ENCODE measurements at regions not wholly inside any gene's neighbourhood (a gene's known extent, or its start where the extent isn't known, plus 50 kb on each side); places are given as distances from the start of the nearest gene placed in this dataset.

GRCh38 chr1:184919892-184920291 is 54.4 kb downstream of the NIBAN1 start:
- Histone ChIP-seq H3K9me3 (ENCODE audit: control insufficient read depth in 2 of 2, low read length in 2 of 2) (no peaks in the 10 kb centered on the region), H3K27ac (ENCODE audit: low read length) (no peak overlapping the region), H3K4me3 (ENCODE audit: low read length in 2 of 2) (no peak overlapping the region), H3K27me3 (ENCODE audit: control insufficient read depth in 1 of 2, insufficient read depth in 2 of 2, low read length in 2 of 2) (no peaks in the 10 kb centered on the region), H3K36me3 (ENCODE audit: control insufficient read depth in 2 of 2, insufficient read depth in 2 of 2, low read length in 2 of 2) (no peaks in the 10 kb centered on the region), H3K9ac (ENCODE audit: low read length in 2 of 2) (no peak overlapping the region), H3K4me1 (ENCODE audit: control insufficient read depth, insufficient read depth, low read length) (no peaks in the 10 kb centered on the region)

- Histone ChIP-seq H3K4me1 (ENCODE audit: control insufficient read depth, insufficient read depth, low read length) (peaks cover 4% of the 10 kb centered on the region), H3K36me3 (ENCODE audit: control insufficient read depth in 2 of 2, insufficient read depth in 2 of 2, low read length in 2 of 2) (no peaks in the 10 kb centered on the region), H3K9me3 (ENCODE audit: control insufficient read depth in 2 of 2, low read length in 2 of 2) (no peaks in the 10 kb centered on the region), H3K27ac (ENCODE audit: low read length) (no peak overlapping the region), H3K4me3 (ENCODE audit: low read length in 2 of 2) (no peak overlapping the region), H3K27me3 (ENCODE audit: control insufficient read depth in 1 of 2, insufficient read depth in 2 of 2, low read length in 2 of 2) (no peaks in the 10 kb centered on the region), H3K9ac (ENCODE audit: low read length in 2 of 2) (no peak overlapping the region)
Observed at GRCh38 chr1:184915463-184916090, 58.7 kb downstream of the NIBAN1 start.

- H3K27me3 ChIP-seq (ENCODE audit: control insufficient read depth in 1 of 2, insufficient read depth in 2 of 2, low read length in 2 of 2), result no peaks in the 10 kb centered on the region
- H3K27ac ChIP-seq (ENCODE audit: low read length), result no peak overlapping the region
- no peaks in the 10 kb centered on the region for H3K9me3 ChIP-seq (ENCODE audit: control insufficient read depth in 2 of 2, low read length in 2 of 2)
- no peaks in the 10 kb centered on the region for H3K36me3 ChIP-seq (ENCODE audit: control insufficient read depth in 2 of 2, insufficient read depth in 2 of 2, low read length in 2 of 2)
- no peak overlapping the region for H3K9ac ChIP-seq (ENCODE audit: low read length in 2 of 2)
- H3K4me1 ChIP-seq (ENCODE audit: control insufficient read depth, insufficient read depth, low read length), result peaks cover 4% of the 10 kb centered on the region
- H3K4me3 ChIP-seq (ENCODE audit: low read length in 2 of 2), result no peak overlapping the region
Observed at GRCh38 chr1:184914149-184914548, 60.2 kb downstream of the NIBAN1 start.

- Histone ChIP-seq H3K9me3 (ENCODE audit: control insufficient read depth in 2 of 2, low read length in 2 of 2) (no peaks in the 10 kb centered on the region), H3K27ac (ENCODE audit: low read length) (no peak overlapping the region), H3K36me3 (ENCODE audit: control insufficient read depth in 2 of 2, insufficient read depth in 2 of 2, low read length in 2 of 2) (no peaks in the 10 kb centered on the region), H3K4me3 (ENCODE audit: low read length in 2 of 2) (no peak overlapping the region), H3K4me1 (ENCODE audit: control insufficient read depth, insufficient read depth, low read length) (peaks cover 4% of the 10 kb centered on the region), H3K27me3 (ENCODE audit: control insufficient read depth in 1 of 2, insufficient read depth in 2 of 2, low read length in 2 of 2) (no peaks in the 10 kb centered on the region), H3K9ac (ENCODE audit: low read length in 2 of 2) (no peak overlapping the region)
Observed at GRCh38 chr1:184912392-184912791, 61.9 kb downstream of the NIBAN1 start.

GRCh38 chr1:184911830-184912229 is 62.5 kb downstream of the NIBAN1 start:
- Histone ChIP-seq H3K9me3 (ENCODE audit: control insufficient read depth in 2 of 2, low read length in 2 of 2) (no peaks in the 10 kb centered on the region), H3K4me1 (ENCODE audit: control insufficient read depth, insufficient read depth, low read length) (peaks cover 4% of the 10 kb centered on the region), H3K9ac (ENCODE audit: low read length in 2 of 2) (no peak overlapping the region), H3K36me3 (ENCODE audit: control insufficient read depth in 2 of 2, insufficient read depth in 2 of 2, low read length in 2 of 2) (no peaks in the 10 kb centered on the region), H3K4me3 (ENCODE audit: low read length in 2 of 2) (no peak overlapping the region), H3K27me3 (ENCODE audit: control insufficient read depth in 1 of 2, insufficient read depth in 2 of 2, low read length in 2 of 2) (no peaks in the 10 kb centered on the region), H3K27ac (ENCODE audit: low read length) (no peak overlapping the region)

- H3K4me1 ChIP-seq (ENCODE audit: control insufficient read depth, insufficient read depth, low read length), result peaks cover 4% of the 10 kb centered on the region
- no peaks in the 10 kb centered on the region for H3K36me3 ChIP-seq (ENCODE audit: control insufficient read depth in 2 of 2, insufficient read depth in 2 of 2, low read length in 2 of 2)
- H3K27ac ChIP-seq (ENCODE audit: low read length), result no peak overlapping the region
- H3K4me3 ChIP-seq (ENCODE audit: low read length in 2 of 2), result no peak overlapping the region
- no peaks in the 10 kb centered on the region for H3K9me3 ChIP-seq (ENCODE audit: control insufficient read depth in 2 of 2, low read length in 2 of 2)
- H3K9ac ChIP-seq (ENCODE audit: low read length in 2 of 2), result no peak overlapping the region
- no peaks in the 10 kb centered on the region for H3K27me3 ChIP-seq (ENCODE audit: control insufficient read depth in 1 of 2, insufficient read depth in 2 of 2, low read length in 2 of 2)
Observed at GRCh38 chr1:184911103-184911745, 63.1 kb downstream of the NIBAN1 start.

- Histone ChIP-seq H3K9ac (ENCODE audit: low read length in 2 of 2) (no peak overlapping the region), H3K27me3 (ENCODE audit: control insufficient read depth in 1 of 2, insufficient read depth in 2 of 2, low read length in 2 of 2) (no peaks in the 10 kb centered on the region), H3K9me3 (ENCODE audit: control insufficient read depth in 2 of 2, low read length in 2 of 2) (no peaks in the 10 kb centered on the region), H3K4me1 (ENCODE audit: control insufficient read depth, insufficient read depth, low read length) (peaks cover 8% of the 10 kb centered on the region), H3K27ac (ENCODE audit: low read length) (no peak overlapping the region), H3K36me3 (ENCODE audit: control insufficient read depth in 2 of 2, insufficient read depth in 2 of 2, low read length in 2 of 2) (no peaks in the 10 kb centered on the region), H3K4me3 (ENCODE audit: low read length in 2 of 2) (no peak overlapping the region)
Observed at GRCh38 chr1:184910691-184911091, 63.6 kb downstream of the NIBAN1 start.

GRCh38 chr1:184910005-184910404 is 64.3 kb downstream of the NIBAN1 start:
- Histone ChIP-seq H3K9ac (ENCODE audit: low read length in 2 of 2) (no peak overlapping the region), H3K36me3 (ENCODE audit: control insufficient read depth in 2 of 2, insufficient read depth in 2 of 2, low read length in 2 of 2) (no peaks in the 10 kb centered on the region), H3K9me3 (ENCODE audit: control insufficient read depth in 2 of 2, low read length in 2 of 2) (no peaks in the 10 kb centered on the region), H3K27me3 (ENCODE audit: control insufficient read depth in 1 of 2, insufficient read depth in 2 of 2, low read length in 2 of 2) (no peaks in the 10 kb centered on the region), H3K4me3 (ENCODE audit: low read length in 2 of 2) (no peak overlapping the region), H3K4me1 (ENCODE audit: control insufficient read depth, insufficient read depth, low read length) (peaks cover 14% of the 10 kb centered on the region), H3K27ac (ENCODE audit: low read length) (no peak overlapping the region)

GRCh38 chr1:184909019-184909418 is 65.3 kb downstream of the NIBAN1 start:
- Histone ChIP-seq H3K9me3 (ENCODE audit: control insufficient read depth in 2 of 2, low read length in 2 of 2) (no peaks in the 10 kb centered on the region), H3K36me3 (ENCODE audit: control insufficient read depth in 2 of 2, insufficient read depth in 2 of 2, low read length in 2 of 2) (no peaks in the 10 kb centered on the region), H3K4me1 (ENCODE audit: control insufficient read depth, insufficient read depth, low read length) (peaks cover 16% of the 10 kb centered on the region), H3K4me3 (ENCODE audit: low read length in 2 of 2) (no peak overlapping the region), H3K27ac (ENCODE audit: low read length) (no peak overlapping the region), H3K9ac (ENCODE audit: low read length in 2 of 2) (no peak overlapping the region), H3K27me3 (ENCODE audit: control insufficient read depth in 1 of 2, insufficient read depth in 2 of 2, low read length in 2 of 2) (no peaks in the 10 kb centered on the region)

GRCh38 chr1:184908506-184908905 is 65.8 kb downstream of the NIBAN1 start:
- peaks cover 16% of the 10 kb centered on the region for H3K4me1 ChIP-seq (ENCODE audit: control insufficient read depth, insufficient read depth, low read length)
- no peaks in the 10 kb centered on the region for H3K27me3 ChIP-seq (ENCODE audit: control insufficient read depth in 1 of 2, insufficient read depth in 2 of 2, low read length in 2 of 2)
- no peaks in the 10 kb centered on the region for H3K36me3 ChIP-seq (ENCODE audit: control insufficient read depth in 2 of 2, insufficient read depth in 2 of 2, low read length in 2 of 2)
- no peak overlapping the region for H3K4me3 ChIP-seq (ENCODE audit: low read length in 2 of 2)
- H3K9ac ChIP-seq (ENCODE audit: low read length in 2 of 2), result no peak overlapping the region
- no peak overlapping the region for H3K27ac ChIP-seq (ENCODE audit: low read length)
- no peaks in the 10 kb centered on the region for H3K9me3 ChIP-seq (ENCODE audit: control insufficient read depth in 2 of 2, low read length in 2 of 2)

- no peak overlapping the region for H3K9ac ChIP-seq (ENCODE audit: low read length in 2 of 2)
- no peak overlapping the region for H3K4me3 ChIP-seq (ENCODE audit: low read length in 2 of 2)
- H3K27ac ChIP-seq (ENCODE audit: low read length), result no peak overlapping the region
- no peaks in the 10 kb centered on the region for H3K36me3 ChIP-seq (ENCODE audit: control insufficient read depth in 2 of 2, insufficient read depth in 2 of 2, low read length in 2 of 2)
- H3K27me3 ChIP-seq (ENCODE audit: control insufficient read depth in 1 of 2, insufficient read depth in 2 of 2, low read length in 2 of 2), result no peaks in the 10 kb centered on the region
- H3K9me3 ChIP-seq (ENCODE audit: control insufficient read depth in 2 of 2, low read length in 2 of 2), result no peaks in the 10 kb centered on the region
- H3K4me1 ChIP-seq (ENCODE audit: control insufficient read depth, insufficient read depth, low read length), result peaks cover 23% of the 10 kb centered on the region
Observed at GRCh38 chr1:184907500-184907899, 66.8 kb downstream of the NIBAN1 start.

Measured in stomach smooth muscle (tissue), 2 donors.